RWPE1 (cell line): ENCODE measurements at regions not wholly inside any gene's neighbourhood (a gene's known extent, or its start where the extent isn't known, plus 50 kb on each side); places are given as distances from the start of the nearest gene placed in this dataset.

Experiments
- CTCF ChIA-PET: fragments of 350-600 bp; sonication (Branson Sonifier 250); formaldehyde crosslinking; extraction: SDS; loops from one replicate; lab custom pipeline; 2021; lab: Yijun Ruan, JAX
- POLR2A ChIA-PET: fragments of 400-600 bp; formaldehyde crosslinking; extraction: SDS; loops from one replicate; lab custom pipeline; 2020; ENCODE audit warnings: antibody characterized with exemption; ENCODE audit not compliant: low non-redundant PET; lab: Yijun Ruan, JAX
- DNase-seq: peaks from one replicate; pipeline ENCODE4 v3.0.0; 2012; ENCODE audit warnings: low spot score
- H3K27ac ChIP-seq: fragments of 450-650 bp; 2 replicates; pipeline ENCODE4 v1.5.1; 2017
- CTCF ChIP-seq: fragments of 450-650 bp; conservative IDR thresholded peaks from 2 replicates; pipeline ENCODE4 v1.5.1; 2017; ENCODE audit warnings: low read depth, mild to moderate bottlenecking

DNA sequence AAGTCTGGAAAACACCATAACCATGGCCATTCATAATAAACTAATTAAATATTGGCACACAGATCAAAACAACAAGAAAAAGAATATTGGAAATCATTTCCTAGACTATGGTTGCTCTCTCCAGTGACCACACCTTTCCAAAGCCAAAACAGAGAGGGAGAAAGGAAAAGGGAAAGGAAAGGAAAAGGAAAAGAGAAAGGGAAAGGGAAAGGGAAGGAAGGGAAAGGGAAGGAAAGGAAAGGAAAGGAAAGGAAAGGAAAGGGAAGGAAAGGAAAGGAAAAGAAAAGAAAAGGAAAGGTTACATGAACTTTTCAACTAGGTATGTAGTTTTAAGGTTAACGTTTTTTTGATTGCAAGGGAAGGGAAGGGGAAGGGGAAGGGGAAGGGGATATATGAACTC is 360.5 kb upstream of the SLC39A10 start:
- no peak overlapping the region for H3K27ac ChIP-seq
- POLR2A ChIA-PET: no interaction called here
- no peak for TF ChIP-seq CTCF
- DNase-seq: no peak
- CTCF ChIA-PET: no interaction called here

- H3K27ac ChIP-seq: no peak overlapping the region
- CTCF ChIA-PET: no interaction called here
- DNase-seq: no peak
- TF ChIP-seq CTCF: no peak
- POLR2A ChIA-PET: no interaction called here
These were observed 367.9 kb upstream of the SLC39A10 start for GRCh38 chr2:195289081-195289480.

GRCh38 chr2:195279840-195280427 is 377.1 kb upstream of the SLC39A10 start:
- TF ChIP-seq CTCF: no peak
- ChIA-PET POLR2A (no interaction called here), CTCF (no interaction called here)
- no peak overlapping the region for H3K27ac ChIP-seq
- no peak for DNase-seq

GRCh38 chr2:195270466-195271039 is 386.5 kb upstream of the SLC39A10 start:
- ChIA-PET CTCF (interaction anchor here (0.6 kb wide), 1 partner anchor 364 kb away, joined by 3 read pairs; no protein-coding TSS in a partner anchor), POLR2A (no interaction called here)
- no peak for TF ChIP-seq CTCF
- DNase-seq: no peak
- no peak overlapping the region for H3K27ac ChIP-seq

GRCh38 chr2:195269220-195269619 is 387.8 kb upstream of the SLC39A10 start:
- no peak overlapping the region for H3K27ac ChIP-seq
- ChIA-PET POLR2A (no interaction called here), CTCF (no interaction called here)
- no peak for DNase-seq
- no peak for TF ChIP-seq CTCF

DNA sequence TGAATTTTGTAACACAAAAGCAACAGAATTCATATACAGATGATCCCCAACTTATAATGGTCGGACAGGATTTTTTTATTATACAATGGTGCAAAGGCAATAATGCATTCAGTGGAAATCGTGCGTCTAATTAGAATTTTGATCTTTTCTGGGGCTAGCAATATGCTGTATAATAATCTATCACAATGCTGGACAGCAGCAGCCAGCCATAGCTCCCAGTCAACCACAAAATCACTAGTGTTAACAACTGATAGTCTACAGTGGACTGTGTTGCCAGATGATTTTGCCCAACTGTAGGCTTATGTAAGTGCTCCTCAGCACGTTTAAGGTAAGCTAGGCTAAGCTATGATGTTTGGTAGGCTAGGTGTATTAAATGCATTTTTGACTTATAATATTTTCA is 399.0 kb upstream of the SLC39A10 start:
- TF ChIP-seq CTCF: no peak
- ChIA-PET POLR2A (no interaction called here), CTCF (no interaction called here)
- no peak for DNase-seq
- no peak overlapping the region for H3K27ac ChIP-seq
